ENCODE measurements at regions not wholly inside any gene's neighbourhood (a gene's known extent, or its start where the extent isn't known, plus 50 kb on each side); places are given as distances from the start of the nearest gene placed in this dataset.

DNA sequence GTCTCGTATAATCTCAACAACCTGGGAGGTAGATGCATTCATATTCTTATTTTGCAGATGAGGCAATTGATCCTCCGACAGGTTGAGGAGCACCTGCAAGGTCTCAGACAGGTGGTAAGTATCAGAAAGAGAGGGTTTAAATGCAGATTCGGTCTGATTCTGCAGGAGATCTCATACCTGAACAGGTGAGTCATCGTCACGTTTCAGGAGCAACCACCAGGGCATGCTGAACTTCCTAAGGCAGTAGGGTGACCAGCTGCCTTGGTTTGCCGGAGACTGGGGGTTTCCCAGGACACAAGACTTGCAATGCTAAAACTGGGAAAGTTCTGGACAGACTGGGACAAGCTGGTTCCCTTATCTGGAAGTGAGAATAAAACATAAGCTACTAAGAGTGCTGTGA lies 68.8 kb upstream of the TSHZ3 start:
- no peak for DNase-seq (ENCODE audit: low read depth)
- TF ChIP-seq, protein P1, sequence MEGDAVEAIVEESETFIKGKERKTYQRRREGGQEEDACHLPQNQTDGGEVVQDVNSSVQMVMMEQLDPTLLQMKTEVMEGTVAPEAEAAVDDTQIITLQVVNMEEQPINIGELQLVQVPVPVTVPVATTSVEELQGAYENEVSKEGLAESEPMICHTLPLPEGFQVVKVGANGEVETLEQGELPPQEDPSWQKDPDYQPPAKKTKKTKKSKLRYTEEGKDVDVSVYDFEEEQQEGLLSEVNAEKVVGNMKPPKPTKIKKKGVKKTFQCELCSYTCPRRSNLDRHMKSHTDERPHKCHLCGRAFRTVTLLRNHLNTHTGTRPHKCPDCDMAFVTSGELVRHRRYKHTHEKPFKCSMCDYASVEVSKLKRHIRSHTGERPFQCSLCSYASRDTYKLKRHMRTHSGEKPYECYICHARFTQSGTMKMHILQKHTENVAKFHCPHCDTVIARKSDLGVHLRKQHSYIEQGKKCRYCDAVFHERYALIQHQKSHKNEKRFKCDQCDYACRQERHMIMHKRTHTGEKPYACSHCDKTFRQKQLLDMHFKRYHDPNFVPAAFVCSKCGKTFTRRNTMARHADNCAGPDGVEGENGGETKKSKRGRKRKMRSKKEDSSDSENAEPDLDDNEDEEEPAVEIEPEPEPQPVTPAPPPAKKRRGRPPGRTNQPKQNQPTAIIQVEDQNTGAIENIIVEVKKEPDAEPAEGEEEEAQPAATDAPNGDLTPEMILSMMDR (conservative IDR thresholded peaks at IDR 0.05; ENCODE audit: control insufficient read depth, insufficient read depth, low read depth, low read length), result no peak
- H3K4me3 ChIP-seq (ENCODE audit: control insufficient read depth, low read depth, low read length), result no peak overlapping the region

DNA sequence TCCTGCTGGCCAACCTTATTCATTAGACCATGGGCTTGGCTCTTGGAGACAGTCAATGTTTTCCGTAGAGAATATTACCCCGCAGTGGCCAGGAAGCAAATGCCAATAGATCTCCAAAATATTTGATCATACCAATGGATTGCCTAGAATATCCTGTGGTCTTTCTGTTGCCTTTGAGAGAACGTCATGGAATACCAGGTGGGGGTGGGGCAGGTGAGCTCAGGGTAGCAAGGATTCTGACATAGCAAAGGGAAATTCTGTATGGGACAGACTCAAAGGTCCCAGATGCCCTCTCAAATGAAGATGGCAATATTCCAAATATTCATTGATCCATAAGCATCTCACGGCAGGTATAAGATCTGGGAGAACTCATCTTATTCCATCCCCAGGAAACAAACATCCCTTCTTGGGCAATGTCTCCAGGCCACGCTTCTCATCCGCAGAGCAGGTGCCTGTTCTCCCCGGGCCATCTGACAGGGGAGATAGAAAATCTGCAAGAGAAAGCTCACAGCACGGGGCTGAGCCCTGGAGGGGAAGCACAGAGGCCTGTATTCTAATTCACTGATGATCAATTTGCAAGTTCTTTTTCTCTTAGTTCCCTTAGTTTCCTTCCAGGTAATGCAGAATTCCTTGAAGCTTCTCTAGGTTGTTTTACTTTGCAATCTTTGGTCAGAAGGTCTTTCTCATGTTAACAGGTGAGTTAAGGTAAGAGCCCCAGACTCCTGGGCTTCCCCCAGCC lies 69.6 kb upstream of the TSHZ3 start:
- no peak overlapping the region for H3K4me3 ChIP-seq (ENCODE audit: control insufficient read depth, low read depth, low read length)
- DNase-seq (ENCODE audit: low read depth), result no peak
- TF ChIP-seq, protein P1 (conservative IDR thresholded peaks at IDR 0.05; ENCODE audit: control insufficient read depth, insufficient read depth, low read depth, low read length), result no peak

DNA sequence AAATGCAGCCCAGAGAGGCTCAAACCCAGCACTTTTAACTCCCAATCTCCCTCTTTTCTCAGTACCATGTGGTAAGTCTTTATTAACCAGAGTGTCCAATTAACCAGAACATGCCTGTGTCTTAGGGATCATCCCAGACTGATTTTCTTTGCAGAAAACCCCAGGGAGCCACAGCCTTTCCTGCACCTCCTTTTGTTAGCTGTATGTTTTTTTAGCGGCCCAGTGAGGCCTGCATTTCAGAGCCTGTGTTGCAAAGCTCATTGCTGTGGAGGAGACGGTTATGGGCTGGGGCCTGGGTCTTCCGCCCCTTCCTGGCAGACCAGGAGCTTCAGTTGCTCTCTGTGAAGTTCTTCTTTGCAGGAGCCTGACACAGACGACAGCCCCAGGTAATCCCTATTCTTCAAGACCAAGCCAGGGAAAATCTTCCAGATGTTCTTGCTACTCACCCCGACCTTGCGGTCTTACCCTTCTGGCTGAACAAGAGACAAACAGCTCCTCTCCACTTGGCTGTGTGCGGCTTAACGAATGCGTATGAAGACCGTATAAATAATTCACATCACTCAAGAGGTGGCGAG lies 70.7 kb upstream of the TSHZ3 start:
- no peak for DNase-seq (ENCODE audit: low read depth)
- TF ChIP-seq, protein P1 (conservative IDR thresholded peaks at IDR 0.05; ENCODE audit: control insufficient read depth, insufficient read depth, low read depth, low read length), result no peak
- H3K4me3 ChIP-seq (ENCODE audit: control insufficient read depth, low read depth, low read length), result no peak overlapping the region

DNA sequence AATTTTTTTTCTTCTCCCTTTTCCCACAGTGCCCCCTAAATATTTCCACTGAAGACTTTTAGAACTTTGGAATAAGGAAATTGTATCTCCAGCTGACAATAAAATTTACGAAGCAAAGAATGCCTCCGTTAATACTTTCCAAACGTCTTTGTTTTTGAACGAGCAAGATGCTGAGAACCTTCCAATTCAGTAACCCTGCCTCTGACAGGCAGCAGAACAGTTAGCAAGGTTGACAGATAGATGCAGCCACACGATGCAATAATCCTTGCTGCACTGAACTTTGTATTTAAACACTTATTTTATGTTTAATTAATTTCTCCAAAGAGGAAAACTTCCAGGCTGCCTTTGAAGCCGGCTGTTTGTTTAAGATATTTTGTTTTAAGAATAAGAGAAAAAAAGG lies 71.8 kb upstream of the TSHZ3 start:
- H3K4me3 ChIP-seq (ENCODE audit: control insufficient read depth, low read depth, low read length), result no peak overlapping the region
- DNase-seq (ENCODE audit: low read depth), result no peak
- TF ChIP-seq, protein P1 (conservative IDR thresholded peaks at IDR 0.05; ENCODE audit: control insufficient read depth, insufficient read depth, low read depth, low read length), result no peak

DNA sequence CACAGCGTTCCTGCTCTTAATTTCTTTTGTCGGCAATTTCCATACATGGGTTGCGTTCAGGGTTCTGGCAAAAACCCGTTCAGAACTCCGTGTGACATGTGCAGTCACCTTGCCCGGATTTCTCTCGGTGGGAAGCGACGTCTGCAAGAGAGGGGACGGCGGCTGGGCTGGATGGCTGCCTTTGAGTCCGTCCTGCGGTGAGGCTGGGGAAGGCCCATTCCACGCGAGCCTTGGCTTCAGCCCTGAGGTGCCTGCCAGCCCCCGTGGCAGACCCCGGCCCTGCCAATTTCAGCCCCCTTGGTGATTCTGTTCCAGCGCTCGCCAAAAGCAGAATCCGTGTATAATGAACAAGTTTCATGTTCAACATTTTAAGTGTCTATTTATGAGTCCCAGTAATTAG lies 72.6 kb upstream of the TSHZ3 start:
- TF ChIP-seq, protein P1 (conservative IDR thresholded peaks at IDR 0.05; ENCODE audit: control insufficient read depth, insufficient read depth, low read depth, low read length), result no peak
- DNase-seq (ENCODE audit: low read depth), result no peak
- no peak overlapping the region for H3K4me3 ChIP-seq (ENCODE audit: control insufficient read depth, low read depth, low read length)

DNA sequence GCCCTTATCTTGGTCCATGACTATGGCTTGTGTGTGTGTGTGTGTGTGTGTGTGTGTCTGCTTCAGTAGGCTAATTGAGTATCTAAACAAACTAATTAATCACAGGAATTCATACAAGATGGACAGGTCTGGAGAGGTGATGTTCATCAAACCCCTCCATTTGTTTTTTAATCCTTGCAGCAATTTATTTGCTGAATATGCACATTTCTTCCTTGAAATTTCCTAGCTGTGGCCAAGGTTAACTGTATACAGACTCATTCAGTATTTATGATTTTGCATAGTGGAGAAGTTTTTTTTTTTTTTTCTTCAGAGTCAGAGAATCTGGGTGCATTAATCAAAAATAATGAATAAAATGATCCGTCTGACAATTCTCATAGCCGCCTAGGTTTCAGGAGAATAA lies 74.7 kb upstream of the TSHZ3 start:
- DNase-seq (ENCODE audit: low read depth), result no peak
- TF ChIP-seq, protein P1 (conservative IDR thresholded peaks at IDR 0.05; ENCODE audit: control insufficient read depth, insufficient read depth, low read depth, low read length), result no peak
- no peak overlapping the region for H3K4me3 ChIP-seq (ENCODE audit: control insufficient read depth, low read depth, low read length)

Measured in fibroblast of mammary gland (primary cell).